ENCODE measurements at regions not wholly inside any gene's neighbourhood (a gene's known extent, or its start where the extent isn't known, plus 50 kb on each side); places are given as distances from the start of the nearest gene placed in this dataset.

- no peak for FAIRE-seq
- Histone ChIP-seq H4K20me1 (ENCODE audit: control insufficient read depth, extremely low read depth, insufficient read depth, low read length) (no peaks in the 10 kb centered on the region), H3K9ac (ENCODE audit: control insufficient read depth, extremely low read depth, insufficient read depth, low read length) (no peak overlapping the region), H3K9me3 (ENCODE audit: control insufficient read depth, low read depth, low read length) (no peaks in the 10 kb centered on the region), H3K79me2 (ENCODE audit: control insufficient read depth, insufficient read depth, low read length) (no peaks in the 10 kb centered on the region), H3K9me1 (ENCODE audit: control insufficient read depth, extremely low read depth, insufficient read depth, low read length) (no peaks in the 10 kb centered on the region), H3K27ac (ENCODE audit: control insufficient read depth, insufficient read depth, low read length) (no peak overlapping the region), H2AFZ (ENCODE audit: control insufficient read depth, low read length) (no peak overlapping the region), H3K27me3 (ENCODE audit: control insufficient read depth, extremely low read depth, insufficient read depth, low read length) (no peaks in the 10 kb centered on the region), H3K4me2 (ENCODE audit: control insufficient read depth, extremely low read depth, insufficient read depth, low read depth, low read length) (no peak overlapping the region), H3K36me3 (ENCODE audit: control insufficient read depth in 2 of 2, extremely low read depth in 1 of 2, insufficient read depth in 2 of 2, low read length in 2 of 2) (no peaks in the 10 kb centered on the region), H3K4me3 (ENCODE audit: control insufficient read depth in 2 of 3, extremely low read depth in 1 of 3, insufficient read depth in 2 of 3, low read depth in 1 of 3, low read length in 3 of 3) (no peak overlapping the region), H3K4me1 (ENCODE audit: control insufficient read depth, extremely low read depth, insufficient read depth, low read length) (no peaks in the 10 kb centered on the region)
- dilution Hi-C loops (cut with MboI; ENCODE audit: extremely low pct_ligation_motif_present, low sequenced_read_pairs), result no loop called here
- DNase-seq (ENCODE audit: low read depth, low spot score), result no peak
- no peak for TF ChIP-seq EZH2 (IDR thresholded peaks at IDR 0.05; ENCODE audit: low read length)
- no peak for TF ChIP-seq CTCF (optimal IDR thresholded peaks at IDR 0.05 in 1 of 3, IDR thresholded peaks at IDR 0.05 in 1 of 3, conservative IDR thresholded peaks at IDR 0.05 in 1 of 3; ENCODE audit: extremely low read depth in 1 of 3, insufficient read depth in 2 of 3, low read length in 3 of 3)
Observed at GRCh38 chr17:70373369-70373768, 204.0 kb downstream of the KCNJ2 start.

DNA sequence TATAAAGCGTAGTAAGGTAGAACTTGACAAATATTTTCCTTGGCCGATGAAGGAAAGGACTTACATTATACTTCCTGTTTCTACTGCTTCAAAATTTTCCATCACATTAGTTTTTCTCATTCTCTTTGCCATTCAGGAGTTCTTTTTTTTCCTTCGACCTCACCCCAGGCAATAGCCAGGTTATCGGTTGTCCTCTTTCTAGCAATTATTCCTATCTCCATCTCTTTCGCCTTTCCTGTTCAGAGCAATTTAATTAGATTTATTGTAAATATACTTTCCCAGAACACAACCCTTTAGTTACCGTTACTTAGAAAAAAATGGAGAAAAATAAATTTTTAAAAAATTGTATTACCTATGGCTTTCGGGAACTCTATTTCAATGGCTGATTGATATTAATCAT lies 205.2 kb downstream of the KCNJ2 start:
- Histone ChIP-seq H3K36me3 (ENCODE audit: control insufficient read depth in 2 of 2, extremely low read depth in 1 of 2, insufficient read depth in 2 of 2, low read length in 2 of 2) (no peaks in the 10 kb centered on the region), H4K20me1 (ENCODE audit: control insufficient read depth, extremely low read depth, insufficient read depth, low read length) (no peaks in the 10 kb centered on the region), H2AFZ (ENCODE audit: control insufficient read depth, low read length) (no peak overlapping the region), H3K9ac (ENCODE audit: control insufficient read depth, extremely low read depth, insufficient read depth, low read length) (no peak overlapping the region), H3K4me1 (ENCODE audit: control insufficient read depth, extremely low read depth, insufficient read depth, low read length) (no peaks in the 10 kb centered on the region), H3K9me1 (ENCODE audit: control insufficient read depth, extremely low read depth, insufficient read depth, low read length) (no peaks in the 10 kb centered on the region), H3K9me3 (ENCODE audit: control insufficient read depth, low read depth, low read length) (no peaks in the 10 kb centered on the region), H3K27me3 (ENCODE audit: control insufficient read depth, extremely low read depth, insufficient read depth, low read length) (no peaks in the 10 kb centered on the region), H3K4me2 (ENCODE audit: control insufficient read depth, extremely low read depth, insufficient read depth, low read depth, low read length) (no peak overlapping the region), H3K27ac (ENCODE audit: control insufficient read depth, insufficient read depth, low read length) (no peak overlapping the region), H3K79me2 (ENCODE audit: control insufficient read depth, insufficient read depth, low read length) (no peaks in the 10 kb centered on the region), H3K4me3 (ENCODE audit: control insufficient read depth in 2 of 3, extremely low read depth in 1 of 3, insufficient read depth in 2 of 3, low read depth in 1 of 3, low read length in 3 of 3) (no peak overlapping the region)
- TF ChIP-seq CTCF (optimal IDR thresholded peaks at IDR 0.05 in 1 of 3, IDR thresholded peaks at IDR 0.05 in 1 of 3, conservative IDR thresholded peaks at IDR 0.05 in 1 of 3; ENCODE audit: extremely low read depth in 1 of 3, insufficient read depth in 2 of 3, low read length in 3 of 3) (no peak), EZH2 (IDR thresholded peaks at IDR 0.05; ENCODE audit: low read length) (no peak)
- dilution Hi-C loops (cut with MboI; ENCODE audit: extremely low pct_ligation_motif_present, low sequenced_read_pairs), result no loop called here
- FAIRE-seq (no peak), DNase-seq (ENCODE audit: low read depth, low spot score) (no peak)

Measured in keratinocyte (primary cell).